Mesenchymal stem cell (in vitro differentiated cells and primary cell): ENCODE measurements at regions not wholly inside any gene's neighbourhood (a gene's known extent, or its start where the extent isn't known, plus 50 kb on each side); places are given as distances from the start of the nearest gene placed in this dataset.

Experiments used
- DNase-seq: peaks from one replicate; pipeline ENCODE4 v3.0.0-alpha.2; 2013
- H2AFZ ChIP-seq: one replicate; pipeline ENCODE4 v1.6.1; 2013; ENCODE audit warnings: low read depth, mild to moderate bottlenecking, control low read depth, inconsistent platforms, low read length, moderate library complexity
- H2AK5ac ChIP-seq: 2 replicates; pipeline ENCODE4 v1.6.1; 2013; ENCODE audit warnings: low read length, moderate library complexity, mild to moderate bottlenecking, inconsistent platforms; ENCODE audit not compliant: severe bottlenecking
- H2BK120ac ChIP-seq: one replicate; pipeline ENCODE4 v1.6.1; 2013; ENCODE audit warnings: low read depth, mild to moderate bottlenecking, inconsistent platforms, low read length, moderate library complexity
- H2BK12ac ChIP-seq, 2 experiments: one replicate each; pipeline ENCODE4 v1.6.1; 2013; ENCODE audit warnings: inconsistent platforms in 2 of 2, low read length in 2 of 2, mild to moderate bottlenecking in 2 of 2, moderate library complexity in 2 of 2, control low read depth in 1 of 2
- H2BK15ac ChIP-seq: one replicate; pipeline ENCODE4 v1.6.1; 2013; ENCODE audit warnings: mild to moderate bottlenecking, low read depth, inconsistent platforms; ENCODE audit not compliant: poor library complexity, severe bottlenecking
- H2BK5ac ChIP-seq: 2 replicates; pipeline ENCODE4 v1.6.1; 2013; ENCODE audit warnings: low read depth, mild to moderate bottlenecking, low read length, control low read depth, inconsistent platforms; ENCODE audit not compliant: poor library complexity, severe bottlenecking
- H3K14ac ChIP-seq, 2 experiments: one replicate each; pipeline ENCODE4 v1.6.1; 2013; ENCODE audit warnings: inconsistent platforms in 2 of 2, low read length in 2 of 2, control low read depth in 1 of 2, mild to moderate bottlenecking in 1 of 2, moderate library complexity in 1 of 2
- H3K18ac ChIP-seq, 2 experiments: one replicate each; pipeline ENCODE4 v1.6.1; 2013; ENCODE audit warnings: inconsistent platforms in 2 of 2, low read length in 2 of 2, control low read depth in 1 of 2, low read depth in 1 of 2, mild to moderate bottlenecking in 1 of 2
- H3K23ac ChIP-seq, 2 experiments: one replicate each; pipeline ENCODE4 v1.6.1; 2013; ENCODE audit warnings: inconsistent platforms in 2 of 2, low read length in 2 of 2, mild to moderate bottlenecking in 2 of 2, moderate library complexity in 2 of 2, control low read depth in 1 of 2
- H3K27ac ChIP-seq: 2 replicates; pipeline ENCODE4 v1.5.1; 2013; ENCODE audit warnings: mild to moderate bottlenecking, moderate library complexity, low read length, control low read depth, inconsistent platforms; ENCODE audit not compliant: poor library complexity, severe bottlenecking
- H3K27me3 ChIP-seq, 2 experiments: 2 replicates each; pipeline versions ENCODE4 v1.6.1 to v1.7.0; 2013; ENCODE audit warnings: low read length in 2 of 2, mild to moderate bottlenecking in 2 of 2, moderate library complexity in 2 of 2, control low read depth in 1 of 2, inconsistent platforms in 1 of 2; ENCODE audit not compliant: control insufficient read depth in 1 of 2, insufficient read depth in 1 of 2
- H3K36me3 ChIP-seq, 2 experiments: 2 replicates each; pipeline versions ENCODE4 v1.6.1 to v1.7.0; 2013; ENCODE audit warnings: low read length in 2 of 2, control low read depth in 1 of 2, inconsistent platforms in 1 of 2, low read depth in 1 of 2, mild to moderate bottlenecking in 1 of 2; ENCODE audit not compliant: insufficient read depth in 2 of 2, control insufficient read depth in 1 of 2
- H3K4ac ChIP-seq, 2 experiments: one replicate each; pipeline ENCODE4 v1.6.1; 2013; ENCODE audit warnings: inconsistent platforms in 2 of 2, low read length in 2 of 2, mild to moderate bottlenecking in 2 of 2, moderate library complexity in 2 of 2, control low read depth in 1 of 2, low read depth in 1 of 2
- H3K4me1 ChIP-seq: 2 replicates; pipeline ENCODE4 v1.6.1; 2013; ENCODE audit warnings: low read depth, low read length, control low read depth; ENCODE audit not compliant: control insufficient read depth, insufficient read depth
- H3K4me2 ChIP-seq: 2 replicates; pipeline ENCODE4 v1.6.1; 2013; ENCODE audit warnings: low read length, mild to moderate bottlenecking, inconsistent platforms; ENCODE audit not compliant: poor library complexity, severe bottlenecking
- H3K4me3 ChIP-seq, 2 experiments: 2 replicates each; pipeline versions ENCODE4 v1.5.1 to v1.7.0; 2013; ENCODE audit warnings: low read length in 2 of 2, mild to moderate bottlenecking in 2 of 2, control low read depth in 1 of 2, low read depth in 1 of 2; ENCODE audit not compliant: insufficient read depth in 1 of 2
- H3K79me1 ChIP-seq: replicated peaks from 2 replicates; pipeline ENCODE4 v1.6.1; 2013; ENCODE audit warnings: mild to moderate bottlenecking, control low read depth, low read length, inconsistent platforms; ENCODE audit not compliant: poor library complexity, severe bottlenecking
- H3K9ac ChIP-seq: 2 replicates; pipeline ENCODE4 v1.7.0; 2013; ENCODE audit warnings: mild to moderate bottlenecking, low read length, moderate library complexity
- H3K9me3 ChIP-seq: 2 replicates; pipeline ENCODE4 v1.7.0; 2013; ENCODE audit warnings: mild to moderate bottlenecking, low read length; ENCODE audit not compliant: control insufficient read depth
- H4K8ac ChIP-seq: one replicate; pipeline ENCODE4 v1.6.1; 2013; ENCODE audit warnings: inconsistent platforms, mild to moderate bottlenecking, low read length, moderate library complexity
- H4K91ac ChIP-seq: one replicate; pipeline ENCODE4 v1.6.1; 2013; ENCODE audit warnings: mild to moderate bottlenecking, low read length, inconsistent platforms
- WGBS: methylation state at CpG from one replicate; pipeline ENCODE4 v1.1.7; 2013; ENCODE audit warnings: mixed read lengths; 5-methylcytosine and 5-hydroxymethylcytosine counted together

DNA sequence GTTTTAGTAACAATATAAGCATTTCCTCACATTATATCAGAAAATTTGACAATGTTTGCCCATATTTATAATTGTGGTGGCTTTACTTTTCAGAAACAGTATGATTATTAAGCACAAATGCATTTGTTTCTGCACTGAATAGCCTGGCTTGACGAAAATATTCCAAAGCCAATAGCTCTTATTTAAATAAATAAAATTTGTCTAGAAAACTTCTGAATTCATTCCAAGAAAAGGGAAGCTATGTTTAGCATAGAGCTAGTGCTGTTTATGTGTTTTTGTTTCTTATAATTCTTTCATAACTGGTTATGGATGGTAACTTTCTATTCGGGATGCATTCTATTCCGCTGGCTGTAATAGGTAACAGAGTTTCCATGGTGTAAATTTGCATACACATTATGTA, 268.6 kb downstream of the PTBP2 start:
- Histone ChIP-seq H2BK5ac (no peak overlapping the region), H3K9me3 (no peaks in the 10 kb centered on the region), H4K8ac (no peak overlapping the region), H3K79me1 (no peaks in the 10 kb centered on the region), H3K27me3 (no peaks in the 10 kb centered on the region), H2BK15ac (no peak overlapping the region), H2AFZ (no peak overlapping the region), H3K4me2 (no peak overlapping the region), H3K36me3 (no peaks in the 10 kb centered on the region), H3K23ac (no peak overlapping the region), H4K91ac (no peak overlapping the region), H2BK120ac (no peak overlapping the region), H3K4me3 (no peak overlapping the region), H3K27ac (no peak overlapping the region), H3K14ac (no peak overlapping the region), H3K9ac (no peak overlapping the region), H3K18ac (no peak overlapping the region), H2BK12ac (no peak overlapping the region), H3K4ac (no peak overlapping the region), H2AK5ac (no peak overlapping the region), H3K4me1 (no peaks in the 10 kb centered on the region)
- no peak for DNase-seq
- 100% methylated on average over 1 of the region's 3 CpGs for WGBS

DNA sequence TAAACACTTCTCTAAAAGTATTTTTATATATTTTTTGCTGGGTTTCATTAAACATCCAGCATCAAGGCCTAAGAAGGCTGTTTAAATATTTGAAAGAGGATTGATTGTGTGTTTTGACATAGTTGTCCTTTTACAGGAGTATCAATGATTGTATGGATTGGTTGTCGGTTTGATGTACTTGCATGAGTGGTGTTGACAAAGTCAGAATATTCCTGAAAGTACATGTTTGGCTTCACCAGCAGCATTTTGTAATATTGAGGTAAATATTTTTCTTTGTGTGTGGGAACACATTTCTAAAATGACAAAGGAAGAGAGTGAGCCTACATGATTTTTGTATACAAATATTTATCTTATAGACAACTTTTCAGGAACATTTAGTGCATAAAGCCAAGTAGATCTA, 269.7 kb downstream of the PTBP2 start:
- Histone ChIP-seq H3K14ac (no peak overlapping the region), H3K79me1 (no peaks in the 10 kb centered on the region), H2BK15ac (no peak overlapping the region), H3K4me2 (no peak overlapping the region), H2BK120ac (no peak overlapping the region), H4K91ac (no peak overlapping the region), H3K4ac (no peak overlapping the region), H3K27me3 (no peaks in the 10 kb centered on the region), H2BK12ac (no peak overlapping the region), H4K8ac (no peak overlapping the region), H2BK5ac (no peak overlapping the region), H3K4me1 (no peaks in the 10 kb centered on the region), H2AK5ac (no peak overlapping the region), H3K23ac (no peak overlapping the region), H3K18ac (no peak overlapping the region), H3K9me3 (no peaks in the 10 kb centered on the region), H3K4me3 (no peak overlapping the region), H3K36me3 (no peaks in the 10 kb centered on the region), H3K9ac (no peak overlapping the region), H3K27ac (no peak overlapping the region), H2AFZ (no peak overlapping the region)
- DNase-seq = no peak
- WGBS = 100% methylated on average over 1 of the region's 1 CpG

DNA sequence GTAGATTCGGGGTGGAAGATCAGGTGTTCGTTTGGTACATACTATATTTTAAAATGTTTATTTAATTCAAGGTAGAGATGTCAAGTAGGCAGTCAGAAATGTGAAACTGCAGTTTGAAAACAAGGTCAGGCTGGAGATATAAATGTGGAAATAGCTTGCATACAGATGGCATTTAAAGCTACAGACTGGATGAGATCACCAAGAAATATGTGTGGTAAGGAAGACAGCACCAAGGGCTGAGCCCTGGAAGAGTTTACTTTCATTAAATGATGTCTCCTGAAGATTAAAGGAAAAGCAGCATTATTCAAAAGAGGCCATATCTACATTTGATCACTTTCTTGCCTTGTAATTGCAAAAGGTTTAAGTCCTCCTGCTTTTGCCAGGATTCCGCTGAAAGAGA, 271.3 kb downstream of the PTBP2 start:
- Histone ChIP-seq H3K4me1 (no peaks in the 10 kb centered on the region), H3K14ac (no peak overlapping the region), H2BK15ac (no peak overlapping the region), H2BK120ac (no peak overlapping the region), H3K9ac (no peak overlapping the region), H3K4ac (no peak overlapping the region), H4K91ac (no peak overlapping the region), H2BK5ac (no peak overlapping the region), H2BK12ac (no peak overlapping the region), H2AFZ (no peak overlapping the region), H3K27me3 (no peaks in the 10 kb centered on the region), H3K9me3 (no peaks in the 10 kb centered on the region), H3K79me1 (no peaks in the 10 kb centered on the region), H2AK5ac (no peak overlapping the region), H3K4me3 (no peak overlapping the region), H3K36me3 (no peaks in the 10 kb centered on the region), H3K23ac (no peak overlapping the region), H3K4me2 (no peak overlapping the region), H3K18ac (no peak overlapping the region), H3K27ac (no peak overlapping the region), H4K8ac (no peak overlapping the region)
- WGBS = 94% methylated on average over 3 of the region's 3 CpGs
- DNase-seq = peak; percentile 32

DNA sequence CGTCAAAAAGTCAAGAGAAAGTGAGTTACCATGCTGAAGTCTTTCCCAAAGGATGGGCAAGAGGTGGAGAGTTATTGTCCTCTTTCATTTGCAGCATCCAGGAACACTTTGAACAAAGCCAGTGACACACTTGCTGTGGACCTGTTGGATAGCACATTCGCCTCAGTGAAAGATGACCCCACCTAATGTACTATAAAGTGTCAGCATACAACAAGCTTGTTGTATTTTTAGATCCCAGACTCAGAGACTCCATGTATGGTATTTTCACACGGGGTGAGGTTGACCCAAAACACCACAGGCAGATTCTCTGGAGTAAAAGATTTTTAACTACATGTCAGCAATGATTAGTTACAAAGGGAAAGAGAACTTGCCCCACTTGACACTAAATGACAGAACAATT, 273.8 kb downstream of the PTBP2 start:
- no peak overlapping the region for H2BK5ac ChIP-seq
- H3K4me1 ChIP-seq = no peaks in the 10 kb centered on the region
- DNase-seq = peak; percentile 37
- no peak overlapping the region for H2BK120ac ChIP-seq
- 88% methylated on average over 2 of the region's 3 CpGs for WGBS
- H4K8ac ChIP-seq = no peak overlapping the region
- no peaks in the 10 kb centered on the region for H3K9me3 ChIP-seq
- H2BK15ac ChIP-seq = no peak overlapping the region
- H3K27ac ChIP-seq = no peak overlapping the region
- no peak overlapping the region for H2AFZ ChIP-seq
- H3K18ac ChIP-seq = no peak overlapping the region
- H3K4ac ChIP-seq = no peak overlapping the region
- H3K79me1 ChIP-seq = no peaks in the 10 kb centered on the region
- H3K4me3 ChIP-seq = no peak overlapping the region
- H4K91ac ChIP-seq = no peak overlapping the region
- H3K23ac ChIP-seq = no peak overlapping the region
- no peak overlapping the region for H3K9ac ChIP-seq
- H2BK12ac ChIP-seq = no peak overlapping the region
- no peak overlapping the region for H3K4me2 ChIP-seq
- no peaks in the 10 kb centered on the region for H3K27me3 ChIP-seq
- H3K36me3 ChIP-seq = no peaks in the 10 kb centered on the region
- no peak overlapping the region for H3K14ac ChIP-seq
- H2AK5ac ChIP-seq = no peak overlapping the region
